Body of pancreas (tissue), 4 donors: ENCODE measurements at regions not wholly inside any gene's neighbourhood (a gene's known extent, or its start where the extent isn't known, plus 50 kb on each side); places are given as distances from the start of the nearest gene placed in this dataset.

ENCODE experiments used
- POLR2A ChIP-seq, 3 donors: fragments of 450-650 bp; IDR thresholded peaks; one replicate each; pipeline ENCODE4 v1.6.1; 2016; ENCODE audit warnings: antibody characterized with exemption in 3 of 3, mild to moderate bottlenecking in 2 of 3
- TF ChIP-seq, protein P1 (sequence below), 7 experiments: fragments of 450-650 bp in 4 of 7; fragments of 200-600 bp in 3 of 7; sonication (generic) in 3 of 7; IDR thresholded peaks; one replicate each; pipeline ENCODE4 v1.5.1; 2016 to 2019; ENCODE audit warnings: antibody characterized with exemption in 7 of 7

DNA sequence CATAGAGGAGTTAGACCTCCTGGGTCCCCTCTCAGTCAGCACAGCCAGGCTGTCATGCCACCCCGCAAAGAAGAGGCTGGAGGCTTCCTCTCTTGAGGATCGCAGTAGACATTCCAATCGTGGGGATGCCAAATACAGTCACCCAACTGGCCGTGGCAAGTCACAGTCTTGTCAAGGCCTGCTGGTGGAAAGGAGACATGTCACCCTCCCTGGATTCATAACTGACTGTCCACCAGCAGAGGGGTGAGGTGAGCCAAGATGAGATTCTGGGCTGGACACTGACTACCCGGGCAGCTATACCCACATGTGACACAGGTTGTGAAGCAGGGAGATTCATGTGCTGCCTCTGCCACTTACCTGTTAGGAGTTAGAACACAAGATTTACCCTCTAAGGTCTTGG is 123.5 kb upstream of the NGF start:
- TF ChIP-seq, protein P1, sequence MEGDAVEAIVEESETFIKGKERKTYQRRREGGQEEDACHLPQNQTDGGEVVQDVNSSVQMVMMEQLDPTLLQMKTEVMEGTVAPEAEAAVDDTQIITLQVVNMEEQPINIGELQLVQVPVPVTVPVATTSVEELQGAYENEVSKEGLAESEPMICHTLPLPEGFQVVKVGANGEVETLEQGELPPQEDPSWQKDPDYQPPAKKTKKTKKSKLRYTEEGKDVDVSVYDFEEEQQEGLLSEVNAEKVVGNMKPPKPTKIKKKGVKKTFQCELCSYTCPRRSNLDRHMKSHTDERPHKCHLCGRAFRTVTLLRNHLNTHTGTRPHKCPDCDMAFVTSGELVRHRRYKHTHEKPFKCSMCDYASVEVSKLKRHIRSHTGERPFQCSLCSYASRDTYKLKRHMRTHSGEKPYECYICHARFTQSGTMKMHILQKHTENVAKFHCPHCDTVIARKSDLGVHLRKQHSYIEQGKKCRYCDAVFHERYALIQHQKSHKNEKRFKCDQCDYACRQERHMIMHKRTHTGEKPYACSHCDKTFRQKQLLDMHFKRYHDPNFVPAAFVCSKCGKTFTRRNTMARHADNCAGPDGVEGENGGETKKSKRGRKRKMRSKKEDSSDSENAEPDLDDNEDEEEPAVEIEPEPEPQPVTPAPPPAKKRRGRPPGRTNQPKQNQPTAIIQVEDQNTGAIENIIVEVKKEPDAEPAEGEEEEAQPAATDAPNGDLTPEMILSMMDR (IDR thresholded peaks at IDR 0.05), result no peak
- no peak for TF ChIP-seq POLR2A (IDR thresholded peaks at IDR 0.05)
